HepG2 (cell line): ENCODE measurements at regions not wholly inside any gene's neighbourhood (a gene's known extent, or its start where the extent isn't known, plus 50 kb on each side); places are given as distances from the start of the nearest gene placed in this dataset.

Source experiments
- ATAC-seq: fragments of 200-7000 bp; cut with Tn5 transposase; 3 replicates; pipeline ENCODE4 v1.9.1; 2020; ENCODE audit warnings: mild to moderate bottlenecking, moderate library complexity
- BruUV-seq: library from RNA; stranded (reverse); fragments of 400-500 nt; replicated peaks from 2 replicates; lab custom pipeline; 2021; lab: Mats Ljungman, UMichigan
- CTCF ChIA-PET: fragments of 300-600 bp; formaldehyde crosslinking; extraction: SDS; loops from one replicate; lab custom pipeline; 2021; ENCODE audit warnings: low total read pairs, inconsistent platforms, low intra/inter-chr PET ratio; lab: Yijun Ruan, JAX
- POLR2A ChIA-PET: fragments of 350-600 bp; sonication (Branson Sonifier 250); formaldehyde crosslinking; loops from one replicate; lab custom pipeline; 2020; ENCODE audit warnings: antibody characterized with exemption, inconsistent platforms; lab: Yijun Ruan, JAX
- DNase-seq: peaks from one replicate; pipeline ENCODE4 v3.0.0-alpha.2; 2015; ENCODE audit warnings: low spot score
- FAIRE-seq: peaks from 3 replicates; lab custom pipeline; 2011; peaks lifted over from hg19 to GRCh38; lab: Jason Lieb, UNC
- H2AFZ ChIP-seq: one replicate; pipeline ENCODE4 v1.6.1; 2011; ENCODE audit warnings: low read length, inconsistent platforms
- H3K27ac ChIP-seq: fragments of 300-600 bp; 3 replicates; pipeline ENCODE4 v1.8.0; 2011; ENCODE audit warnings: mixed run types, mild to moderate bottlenecking, mixed read lengths, low read length, inconsistent platforms; ENCODE audit not compliant: insufficient read depth; ENCODE audit errors: extremely low read length
- H3K27me3 ChIP-seq, 2 experiments: fragments of 200-600 bp in 1 of 2; 2 replicates in 1 of 2; 3 replicates in 1 of 2; pipeline versions ENCODE4 v1.6.0 to v1.8.0; 2011; ENCODE audit warnings: low read length in 2 of 2, mild to moderate bottlenecking in 2 of 2, moderate library complexity in 2 of 2, inconsistent platforms in 1 of 2; ENCODE audit not compliant: insufficient read depth in 2 of 2, control insufficient read depth in 1 of 2
- H3K36me3 ChIP-seq, 2 experiments: fragments of 200-600 bp in 1 of 2; replicated peaks in 1 of 2; 2 replicates in 1 of 2; 3 replicates in 1 of 2; pipeline versions ENCODE4 v1.5.1 to v1.8.0; 2011; ENCODE audit warnings: low read length in 2 of 2, inconsistent platforms in 1 of 2; ENCODE audit not compliant: insufficient read depth in 2 of 2, control insufficient read depth in 1 of 2
- H3K4me1 ChIP-seq: 2 replicates; pipeline ENCODE4 v1.5.1; 2012; ENCODE audit warnings: low read length, inconsistent platforms; ENCODE audit not compliant: insufficient read depth
- H3K4me2 ChIP-seq: 2 replicates; pipeline ENCODE4 v1.6.0; 2011; ENCODE audit warnings: low read depth, low read length, inconsistent platforms
- H3K4me3 ChIP-seq, 3 experiments: fragments of 200-600 bp in 1 of 3; sonication (generic), shearing (Covaris generic) in 1 of 3; replicated peaks in 1 of 3; 2 replicates each; pipeline ENCODE4 v1.5.1; 2011 to 2016; ENCODE audit warnings: low read length in 3 of 3, inconsistent platforms in 2 of 3, low read depth in 2 of 3, mild to moderate bottlenecking in 2 of 3, control low read depth in 1 of 3, mixed read lengths in 1 of 3; ENCODE audit not compliant: insufficient read depth in 1 of 3
- H3K79me2 ChIP-seq: one replicate; pipeline ENCODE4 v1.6.1; 2011; ENCODE audit warnings: low read length, inconsistent platforms; ENCODE audit not compliant: insufficient read depth
- H3K9ac ChIP-seq: 2 replicates; pipeline ENCODE4 v1.6.0; 2011; ENCODE audit warnings: mild to moderate bottlenecking, low read depth, low read length, inconsistent platforms; ENCODE audit not compliant: insufficient read depth
- H3K9me3 ChIP-seq: 2 replicates; pipeline ENCODE4 v1.5.1; 2012; ENCODE audit warnings: mild to moderate bottlenecking, low read length
- H4K20me1 ChIP-seq: 2 replicates; pipeline ENCODE4 v1.6.0; 2011; ENCODE audit warnings: inconsistent platforms, mild to moderate bottlenecking, low read length, moderate library complexity; ENCODE audit not compliant: insufficient read depth
- BRD4 ChIP-seq: sonication (generic); formaldehyde crosslinking; IDR thresholded peaks from 2 replicates; pipeline ENCODE4 v1.4.0; 2020; ENCODE audit warnings: missing genetic modification reagents
- ELF3 ChIP-seq: IDR thresholded peaks from 2 replicates; pipeline ENCODE4 v1.6.1; 2016; ENCODE audit warnings: missing genetic modification reagents, missing compliant biosample characterization
- MLLT10 ChIP-seq: sonication (generic); formaldehyde crosslinking; IDR thresholded peaks from 2 replicates; pipeline ENCODE4 v1.4.0; 2020; ENCODE audit warnings: missing genetic modification reagents
- MXD3 ChIP-seq: IDR thresholded peaks from 2 replicates; pipeline ENCODE4 v1.6.1; 2016; ENCODE audit warnings: mild to moderate bottlenecking, missing biosample characterization, missing genetic modification reagents
- NFYC ChIP-seq: IDR thresholded peaks from 2 replicates; pipeline ENCODE4 v1.6.1; 2016; ENCODE audit warnings: missing genetic modification reagents, missing compliant biosample characterization
- RAD51 ChIP-seq: fragments of 450-650 bp; IDR thresholded peaks from 2 replicates; pipeline ENCODE4 v1.6.1; 2016; ENCODE audit warnings: borderline replicate concordance
- TCF7 ChIP-seq: sonication (generic); IDR thresholded peaks from 2 replicates; pipeline ENCODE4 v1.6.1; 2016; ENCODE audit warnings: antibody characterized with exemption, low read depth
- TEAD2 ChIP-seq: sonication (generic); formaldehyde crosslinking; IDR thresholded peaks from 2 replicates; pipeline ENCODE4 v1.9.0; 2021; ENCODE audit warnings: missing genetic modification reagents
- ZKSCAN5 ChIP-seq: sonication (generic); formaldehyde crosslinking; IDR thresholded peaks from 2 replicates; pipeline ENCODE4 v1.5.1; 2020; ENCODE audit warnings: mild to moderate bottlenecking, missing genetic modification reagents
- ZNF275 ChIP-seq: sonication (generic); formaldehyde crosslinking; IDR thresholded peaks from 2 replicates; pipeline ENCODE4 v1.8.0; 2022; ENCODE audit warnings: missing genetic modification reagents, mild to moderate bottlenecking, inconsistent platforms, borderline replicate concordance
- ZNF34 ChIP-seq: sonication (generic); formaldehyde crosslinking; IDR thresholded peaks from 2 replicates; pipeline ENCODE4 v1.4.0; 2020; ENCODE audit warnings: mild to moderate bottlenecking, missing genetic modification reagents, borderline replicate concordance
- ZNF513 ChIP-seq: sonication (generic); formaldehyde crosslinking; conservative IDR thresholded peaks from 2 replicates; pipeline ENCODE4 v1.5.0; 2020; ENCODE audit warnings: missing genetic modification reagents
- ZNF629 ChIP-seq: sonication (generic); formaldehyde crosslinking; conservative IDR thresholded peaks from 2 replicates; pipeline ENCODE4 v1.5.0; 2020; ENCODE audit warnings: missing genetic modification reagents
- ZNF784 ChIP-seq: sonication (generic); formaldehyde crosslinking; IDR thresholded peaks from 2 replicates; pipeline ENCODE4 v1.5.1; 2020; ENCODE audit warnings: missing genetic modification reagents, mild to moderate bottlenecking, borderline replicate concordance
- WGBS: methylation state at CpG from one replicate; pipeline ENCODE4 v1.1.6; 2017; ENCODE audit warnings: low lambda C conversion rate; 5-methylcytosine and 5-hydroxymethylcytosine counted together
- in situ Hi-C: cut with HindIII; loops from 2 replicates; pipeline ENCODE4 v1.10.0; 2017; ENCODE audit warnings: low pct_unique_long_range_greater_than_20kb; ENCODE audit not compliant: extremely low pct_ligation_motif_present
- intact Hi-C: fragments of 100-400 bp; cut with micrococcal nuclease; formaldehyde crosslinking; loops from one replicate; pipeline ENCODE4 v1.10.0; 2022; ENCODE audit not compliant: unreplicated experiment

- CTCF ChIA-PET: no interaction called here
- Histone ChIP-seq H3K79me2 (no peaks in the 10 kb centered on the region), H3K4me2 (no peak overlapping the region), H3K36me3 (no peaks in the 10 kb centered on the region), H3K9me3 (no peaks in the 10 kb centered on the region), H3K27me3 (no peaks in the 10 kb centered on the region; a peak in 1 of 5 replicates), H3K4me3 (no peak overlapping the region), H3K4me1 (no peaks in the 10 kb centered on the region), H3K27ac (no peak overlapping the region), H4K20me1 (no peaks in the 10 kb centered on the region), H3K9ac (no peak overlapping the region), H2AFZ (no peak overlapping the region)
- intact Hi-C loops: loop anchor here (10.0 kb wide), 1 partner anchor 191 kb away; no protein-coding TSS in a partner anchor
- no peak for FAIRE-seq
- BruUV-seq: no TSS peak
- POLR2A ChIA-PET: no interaction called here
- DNase-seq: no peak
- in situ Hi-C loops: no loop called here
- no peak for TF ChIP-seq ZKSCAN5 (CRISPR knock-in tag)
- no peak for TF ChIP-seq BRD4 (CRISPR knock-in tag)
- TF ChIP-seq ELF3 (CRISPR knock-in tag): no peak
- TF ChIP-seq RAD51: no peak
- no peak for TF ChIP-seq MLLT10 (CRISPR knock-in tag)
- TF ChIP-seq NFYC: no peak
- no peak for TF ChIP-seq ZNF34 (CRISPR knock-in tag)
- no peak for TF ChIP-seq ZNF513 (CRISPR knock-in tag)
- TF ChIP-seq ZNF784: no peak
- TF ChIP-seq MXD3: no peak
- no peak for TF ChIP-seq ZNF629 (CRISPR knock-in tag)
- TF ChIP-seq TCF7: no peak
- no peak for TF ChIP-seq TEAD2 (CRISPR knock-in tag)
- TF ChIP-seq ZNF275 (CRISPR knock-in tag): no peak
- no peak for ATAC-seq
- 17% methylated on average over 5 of the region's 5 CpGs for WGBS
Measured at GRCh38 chr6:134453792-134454510, 136.0 kb upstream of the SGK1 start.
